NAMALWA (cell line): ENCODE measurements at regions not wholly inside any gene's neighbourhood (a gene's known extent, or its start where the extent isn't known, plus 50 kb on each side); places are given as distances from the start of the nearest gene placed in this dataset.

ENCODE experiments used
- DNase-seq: peaks from one replicate; pipeline ENCODE4 v3.0.0-alpha.2; 2015; ENCODE audit warnings: low spot score

GRCh38 chr4:14700544-14700943 is 301.7 kb upstream of the CPEB2 start:
- no peak for DNase-seq

- no peak for DNase-seq
These were observed 300.9 kb upstream of the CPEB2 start for GRCh38 chr4:14701389-14701788.

- DNase-seq, result no peak
These were observed 300.4 kb upstream of the CPEB2 start for GRCh38 chr4:14701896-14702295.

GRCh38 chr4:14708574-14708973 is 293.7 kb upstream of the CPEB2 start:
- DNase-seq, result no peak

- DNase-seq, result no peak
These were observed 291.0 kb upstream of the CPEB2 start for GRCh38 chr4:14711259-14711658.

- no peak for DNase-seq
These were observed 285.6 kb upstream of the CPEB2 start for GRCh38 chr4:14716691-14717090.

GRCh38 chr4:14719053-14719452 is 283.2 kb upstream of the CPEB2 start:
- no peak for DNase-seq

- no peak for DNase-seq
These were observed 275.8 kb upstream of the CPEB2 start for GRCh38 chr4:14726441-14726840.

GRCh38 chr4:14726877-14727361 is 275.4 kb upstream of the CPEB2 start:
- no peak for DNase-seq

GRCh38 chr4:14729282-14730000 is 272.8 kb upstream of the CPEB2 start:
- DNase-seq, result no peak

- no peak for DNase-seq
These were observed 260.2 kb upstream of the CPEB2 start for GRCh38 chr4:14742054-14742453.

- no peak for DNase-seq
These were observed 259.1 kb upstream of the CPEB2 start for GRCh38 chr4:14743172-14743571.

GRCh38 chr4:14743601-14744000 is 258.7 kb upstream of the CPEB2 start:
- no peak for DNase-seq

GRCh38 chr4:14744346-14744745 is 257.9 kb upstream of the CPEB2 start:
- DNase-seq, result no peak

- DNase-seq, result peak; percentile 6
These were observed 252.4 kb upstream of the CPEB2 start for GRCh38 chr4:14749910-14750309.

GRCh38 chr4:14752341-14753046 is 249.8 kb upstream of the CPEB2 start:
- no peak for DNase-seq

- peak; percentile 25 for DNase-seq
These were observed 235.1 kb upstream of the CPEB2 start for GRCh38 chr4:14767142-14767541.

GRCh38 chr4:14768449-14768848 is 233.8 kb upstream of the CPEB2 start:
- DNase-seq, result no peak

GRCh38 chr4:14769993-14770392 is 232.3 kb upstream of the CPEB2 start:
- no peak for DNase-seq

- DNase-seq, result no peak
These were observed 231.2 kb upstream of the CPEB2 start for GRCh38 chr4:14771094-14771493.

- no peak for DNase-seq
These were observed 230.6 kb upstream of the CPEB2 start for GRCh38 chr4:14771504-14772175.

GRCh38 chr4:14772388-14772787 is 229.9 kb upstream of the CPEB2 start:
- DNase-seq, result no peak
